ENCODE measurements at regions not wholly inside any gene's neighbourhood (a gene's known extent, or its start where the extent isn't known, plus 50 kb on each side); places are given as distances from the start of the nearest gene placed in this dataset.

DNA sequence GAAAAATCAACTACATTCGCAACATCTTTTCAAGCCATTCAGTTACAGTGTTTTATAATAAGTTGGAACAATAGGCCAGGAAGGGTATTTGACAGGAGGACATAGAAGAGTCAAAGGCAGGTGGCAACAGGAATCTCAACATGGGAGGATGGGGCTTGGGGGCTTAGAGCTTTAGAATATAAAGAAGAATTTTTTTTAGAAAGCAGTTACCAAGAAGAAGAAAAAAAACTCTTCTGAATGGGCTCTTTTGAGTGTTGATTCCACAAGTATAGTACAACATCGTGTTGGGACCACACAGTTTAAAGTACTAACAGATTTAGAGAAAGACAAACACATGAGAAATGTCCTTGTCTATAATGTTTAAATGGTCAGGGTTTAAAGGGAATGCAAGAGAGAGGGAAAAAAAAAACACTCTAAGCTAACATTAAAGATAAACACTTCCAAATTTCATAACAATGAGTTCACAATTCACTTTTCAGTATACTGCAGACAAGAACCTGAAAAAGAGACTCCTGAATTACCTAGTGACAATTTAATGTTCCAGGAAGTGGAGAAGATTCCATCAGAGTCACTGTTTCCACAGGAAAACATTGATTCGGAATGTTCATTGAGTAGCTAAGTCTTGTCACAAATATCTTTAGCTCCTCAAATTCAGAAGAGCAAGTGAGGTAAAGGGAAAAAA is 282.3 kb downstream of the DEPDC1B start:
- POLR2A ChIA-PET = no interaction called here
- CTCF ChIA-PET = interaction anchor here (0.6 to 0.7 kb wide), 2 partner anchors 93 to 656 kb away, joined by 3 read pairs; no protein-coding TSS in a partner anchor
- Histone ChIP-seq H3K36me3 (ENCODE audit: control insufficient read depth in 2 of 2, insufficient read depth in 1 of 2, low read length in 2 of 2) (no peaks in the 10 kb centered on the region), H3K27ac (ENCODE audit: extremely low read depth, low read depth, low read length) (no peak overlapping the region), H3K4me1 (ENCODE audit: control insufficient read depth, insufficient read depth, low read length) (no peaks in the 10 kb centered on the region), H3K9me3 (ENCODE audit: control insufficient read depth, insufficient read depth, low read depth, low read length) (no peaks in the 10 kb centered on the region), H3K4me3 (ENCODE audit: low read depth, low read length) (no peak overlapping the region)
- TF ChIP-seq, protein P1, sequence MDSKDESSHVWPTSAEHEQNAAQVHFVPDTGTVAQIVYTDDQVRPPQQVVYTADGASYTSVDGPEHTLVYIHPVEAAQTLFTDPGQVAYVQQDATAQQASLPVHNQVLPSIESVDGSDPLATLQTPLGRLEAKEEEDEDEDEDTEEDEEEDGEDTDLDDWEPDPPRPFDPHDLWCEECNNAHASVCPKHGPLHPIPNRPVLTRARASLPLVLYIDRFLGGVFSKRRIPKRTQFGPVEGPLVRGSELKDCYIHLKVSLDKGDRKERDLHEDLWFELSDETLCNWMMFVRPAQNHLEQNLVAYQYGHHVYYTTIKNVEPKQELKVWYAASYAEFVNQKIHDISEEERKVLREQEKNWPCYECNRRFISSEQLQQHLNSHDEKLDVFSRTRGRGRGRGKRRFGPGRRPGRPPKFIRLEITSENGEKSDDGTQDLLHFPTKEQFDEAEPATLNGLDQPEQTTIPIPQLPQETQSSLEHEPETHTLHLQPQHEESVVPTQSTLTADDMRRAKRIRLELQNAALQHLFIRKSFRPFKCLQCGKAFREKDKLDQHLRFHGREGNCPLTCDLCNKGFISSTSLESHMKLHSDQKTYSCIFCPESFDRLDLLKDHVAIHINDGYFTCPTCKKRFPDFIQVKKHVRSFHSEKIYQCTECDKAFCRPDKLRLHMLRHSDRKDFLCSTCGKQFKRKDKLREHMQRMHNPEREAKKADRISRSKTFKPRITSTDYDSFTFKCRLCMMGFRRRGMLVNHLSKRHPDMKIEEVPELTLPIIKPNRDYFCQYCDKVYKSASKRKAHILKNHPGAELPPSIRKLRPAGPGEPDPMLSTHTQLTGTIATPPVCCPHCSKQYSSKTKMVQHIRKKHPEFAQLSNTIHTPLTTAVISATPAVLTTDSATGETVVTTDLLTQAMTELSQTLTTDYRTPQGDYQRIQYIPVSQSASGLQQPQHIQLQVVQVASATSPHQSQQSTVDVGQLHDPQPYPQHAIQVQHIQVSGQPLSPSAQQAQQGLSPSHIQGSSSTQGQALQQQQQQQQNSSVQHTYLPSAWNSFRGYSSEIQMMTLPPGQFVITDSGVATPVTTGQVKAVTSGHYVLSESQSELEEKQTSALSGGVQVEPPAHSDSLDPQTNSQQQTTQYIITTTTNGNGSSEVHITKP (tag by site-specific recombination; IDR thresholded peaks at IDR 0.05) = no peak
- TF ChIP-seq ZNF426 (tag by site-specific recombination; IDR thresholded peaks at IDR 0.05) (no peak), ZNF280C (tag by site-specific recombination; IDR thresholded peaks at IDR 0.05) (no peak), ZNF16 (tag by site-specific recombination; IDR thresholded peaks at IDR 0.05; ENCODE audit: low read depth) (no peak), OVOL3 (tag by site-specific recombination; IDR thresholded peaks at IDR 0.05) (no peak), ZNF404 (tag by site-specific recombination; IDR thresholded peaks at IDR 0.05) (no peak), SP3 (tag by site-specific recombination; IDR thresholded peaks at IDR 0.05) (no peak), ZNF37A (tag by site-specific recombination; IDR thresholded peaks at IDR 0.05) (no peak), ZNF658 (tag by site-specific recombination; IDR thresholded peaks at IDR 0.05) (no peak), HOXD13 (CRISPR knock-in tag; IDR thresholded peaks at IDR 0.05; ENCODE audit: borderline replicate concordance) (no peak), ZNF19 (tag by site-specific recombination; IDR thresholded peaks at IDR 0.05; ENCODE audit: low read depth) (no peak), MEIS1 (CRISPR knock-in tag; IDR thresholded peaks at IDR 0.05; ENCODE audit: borderline replicate concordance) (no peak), ZNF596 (tag by site-specific recombination; IDR thresholded peaks at IDR 0.05) (no peak), IKZF3 (tag by site-specific recombination; IDR thresholded peaks at IDR 0.05) (no peak), ZFP37 (tag by site-specific recombination; IDR thresholded peaks at IDR 0.05) (no peak), ZNF175 (tag by site-specific recombination; IDR thresholded peaks at IDR 0.05) (no peak), SCRT1 (tag by site-specific recombination; IDR thresholded peaks at IDR 0.05; ENCODE audit: borderline replicate concordance) (no peak)
- TF ChIP-seq, protein P2, sequence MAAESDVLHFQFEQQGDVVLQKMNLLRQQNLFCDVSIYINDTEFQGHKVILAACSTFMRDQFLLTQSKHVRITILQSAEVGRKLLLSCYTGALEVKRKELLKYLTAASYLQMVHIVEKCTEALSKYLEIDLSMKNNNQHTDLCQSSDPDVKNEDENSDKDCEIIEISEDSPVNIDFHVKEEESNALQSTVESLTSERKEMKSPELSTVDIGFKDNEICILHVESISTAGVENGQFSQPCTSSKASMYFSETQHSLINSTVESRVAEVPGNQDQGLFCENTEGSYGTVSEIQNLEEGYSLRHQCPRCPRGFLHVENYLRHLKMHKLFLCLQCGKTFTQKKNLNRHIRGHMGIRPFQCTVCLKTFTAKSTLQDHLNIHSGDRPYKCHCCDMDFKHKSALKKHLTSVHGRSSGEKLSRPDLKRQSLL (tag by site-specific recombination; IDR thresholded peaks at IDR 0.05) = no peak

DNA sequence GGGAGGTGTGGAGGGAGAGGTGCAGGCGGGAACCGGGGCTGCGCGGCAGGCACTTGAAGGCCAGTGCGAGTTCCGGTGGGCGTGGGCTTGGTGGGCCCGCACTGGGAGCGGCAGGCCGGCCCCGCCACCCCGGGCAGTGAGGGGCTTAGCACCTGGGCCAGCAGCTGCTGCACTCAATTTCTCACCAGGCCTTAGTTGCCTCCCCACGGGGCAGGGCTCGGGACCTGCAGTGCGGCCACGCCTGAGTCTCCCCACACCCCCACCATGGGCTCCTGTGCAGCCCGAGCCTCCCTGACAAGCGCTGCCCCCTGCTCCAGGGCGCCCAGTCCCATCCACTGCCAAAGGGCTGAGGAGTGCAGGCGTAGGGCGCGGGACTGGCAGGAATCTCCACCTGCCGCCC is 284.5 kb downstream of the DEPDC1B start:
- no peaks in the 10 kb centered on the region for H3K9me3 ChIP-seq (ENCODE audit: control insufficient read depth, insufficient read depth, low read depth, low read length)
- no peak overlapping the region for H3K27ac ChIP-seq (ENCODE audit: extremely low read depth, low read depth, low read length)
- no peaks in the 10 kb centered on the region for H3K4me1 ChIP-seq (ENCODE audit: control insufficient read depth, insufficient read depth, low read length)
- ChIA-PET CTCF (no interaction called here), POLR2A (no interaction called here)
- H3K36me3 ChIP-seq (ENCODE audit: control insufficient read depth in 2 of 2, insufficient read depth in 1 of 2, low read length in 2 of 2) = no peaks in the 10 kb centered on the region
- no peak overlapping the region for H3K4me3 ChIP-seq (ENCODE audit: low read depth, low read length)
- TF ChIP-seq ZNF555 (tag by site-specific recombination; conservative IDR thresholded peaks at IDR 0.05) (no peak), HOXD13 (CRISPR knock-in tag; IDR thresholded peaks at IDR 0.05; ENCODE audit: borderline replicate concordance) (no peak), ZNF214 (tag by site-specific recombination; IDR thresholded peaks at IDR 0.05; ENCODE audit: borderline replicate concordance) (no peak), ZNF221 (tag by site-specific recombination; IDR thresholded peaks at IDR 0.05; ENCODE audit: borderline replicate concordance) (no peak), GFI1B (tag by site-specific recombination; IDR thresholded peaks at IDR 0.05) (no peak), ZNF211 (tag by site-specific recombination; IDR thresholded peaks at IDR 0.05; ENCODE audit: low read depth) (no peak), KLF8 (tag by site-specific recombination; IDR thresholded peaks at IDR 0.05) (no peak), ZNF48 (tag by site-specific recombination; IDR thresholded peaks at IDR 0.05) (no peak)
- TF ChIP-seq, protein P3, sequence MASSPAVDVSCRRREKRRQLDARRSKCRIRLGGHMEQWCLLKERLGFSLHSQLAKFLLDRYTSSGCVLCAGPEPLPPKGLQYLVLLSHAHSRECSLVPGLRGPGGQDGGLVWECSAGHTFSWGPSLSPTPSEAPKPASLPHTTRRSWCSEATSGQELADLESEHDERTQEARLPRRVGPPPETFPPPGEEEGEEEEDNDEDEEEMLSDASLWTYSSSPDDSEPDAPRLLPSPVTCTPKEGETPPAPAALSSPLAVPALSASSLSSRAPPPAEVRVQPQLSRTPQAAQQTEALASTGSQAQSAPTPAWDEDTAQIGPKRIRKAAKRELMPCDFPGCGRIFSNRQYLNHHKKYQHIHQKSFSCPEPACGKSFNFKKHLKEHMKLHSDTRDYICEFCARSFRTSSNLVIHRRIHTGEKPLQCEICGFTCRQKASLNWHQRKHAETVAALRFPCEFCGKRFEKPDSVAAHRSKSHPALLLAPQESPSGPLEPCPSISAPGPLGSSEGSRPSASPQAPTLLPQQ (tag by site-specific recombination; IDR thresholded peaks at IDR 0.05) = no peak
